ENCODE measurements at regions not wholly inside any gene's neighbourhood (a gene's known extent, or its start where the extent isn't known, plus 50 kb on each side); places are given as distances from the start of the nearest gene placed in this dataset.

DNA sequence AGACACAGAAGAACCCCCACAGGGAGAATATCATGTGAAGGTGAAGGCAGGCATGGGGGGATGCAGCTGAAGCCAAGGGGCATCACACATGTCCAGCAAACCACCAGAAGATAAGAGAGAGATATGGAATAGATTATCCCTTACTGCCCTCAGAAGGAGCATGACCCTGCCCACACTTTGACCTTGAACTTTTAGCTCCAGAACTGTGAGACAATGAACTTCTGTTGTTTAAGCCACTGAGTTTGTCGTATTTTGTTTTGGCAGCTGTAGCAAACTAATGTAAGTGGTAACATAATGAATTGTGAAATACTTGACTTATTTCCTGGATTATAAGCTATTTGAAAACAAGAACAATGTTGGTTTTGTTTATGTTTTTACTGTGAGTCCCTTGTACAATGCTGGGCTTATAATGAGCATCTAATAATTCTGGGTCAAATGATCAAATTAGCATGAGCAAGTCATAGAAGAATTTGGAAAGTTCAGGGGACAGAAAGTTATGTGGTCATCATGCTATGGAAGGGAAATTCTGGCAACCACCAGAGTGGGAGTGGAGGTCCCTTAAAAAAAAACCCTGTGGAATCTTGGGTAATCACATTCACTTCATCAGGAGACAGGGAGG lies 541.0 kb upstream of the KLHL29 start:
- no peak for TF ChIP-seq EZH2 (IDR thresholded peaks at IDR 0.05; ENCODE audit: low read length, missing control alignments)
- TF ChIP-seq, protein P1, sequence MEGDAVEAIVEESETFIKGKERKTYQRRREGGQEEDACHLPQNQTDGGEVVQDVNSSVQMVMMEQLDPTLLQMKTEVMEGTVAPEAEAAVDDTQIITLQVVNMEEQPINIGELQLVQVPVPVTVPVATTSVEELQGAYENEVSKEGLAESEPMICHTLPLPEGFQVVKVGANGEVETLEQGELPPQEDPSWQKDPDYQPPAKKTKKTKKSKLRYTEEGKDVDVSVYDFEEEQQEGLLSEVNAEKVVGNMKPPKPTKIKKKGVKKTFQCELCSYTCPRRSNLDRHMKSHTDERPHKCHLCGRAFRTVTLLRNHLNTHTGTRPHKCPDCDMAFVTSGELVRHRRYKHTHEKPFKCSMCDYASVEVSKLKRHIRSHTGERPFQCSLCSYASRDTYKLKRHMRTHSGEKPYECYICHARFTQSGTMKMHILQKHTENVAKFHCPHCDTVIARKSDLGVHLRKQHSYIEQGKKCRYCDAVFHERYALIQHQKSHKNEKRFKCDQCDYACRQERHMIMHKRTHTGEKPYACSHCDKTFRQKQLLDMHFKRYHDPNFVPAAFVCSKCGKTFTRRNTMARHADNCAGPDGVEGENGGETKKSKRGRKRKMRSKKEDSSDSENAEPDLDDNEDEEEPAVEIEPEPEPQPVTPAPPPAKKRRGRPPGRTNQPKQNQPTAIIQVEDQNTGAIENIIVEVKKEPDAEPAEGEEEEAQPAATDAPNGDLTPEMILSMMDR (conservative IDR thresholded peaks at IDR 0.05 in 1 of 2, IDR thresholded peaks at IDR 0.05 in 1 of 2; ENCODE audit: low read depth in 1 of 2, low read length in 2 of 2): no peak
